OCI-LY7 (cell line): ENCODE measurements at regions not wholly inside any gene's neighbourhood (a gene's known extent, or its start where the extent isn't known, plus 50 kb on each side); places are given as distances from the start of the nearest gene placed in this dataset.

Source experiments
- BruUV-seq: library from RNA; stranded (reverse); fragments of 400-500 nt; replicated peaks from 2 replicates; lab custom pipeline; 2021; lab: Mats Ljungman, UMichigan
- CTCF ChIA-PET: fragments of 300-600 bp; sonication (Branson Sonifier 250); formaldehyde crosslinking; loops from one replicate; lab custom pipeline; 2022; ENCODE audit warnings: antibody characterized with exemption; ENCODE audit not compliant: unreplicated experiment; lab: Charles Lee
- POLR2A ChIA-PET: fragments of 300-600 bp; sonication (Branson Sonifier 250); formaldehyde crosslinking; loops from one replicate; lab custom pipeline; 2022; ENCODE audit warnings: antibody characterized with exemption; lab: Charles Lee
- DNase-seq: peaks from one replicate; pipeline ENCODE4 v3.0.0-alpha.2; 2015; ENCODE audit warnings: low spot score
- H2AFZ ChIP-seq: fragments of 200-600 bp; sonication (generic), shearing (Covaris generic); 2 replicates; pipeline ENCODE4 v1.6.1; 2014; ENCODE audit warnings: mild to moderate bottlenecking, antibody characterized with exemption, low read length, moderate library complexity
- H3K27ac ChIP-seq: fragments of 200-600 bp; sonication (generic); 2 replicates; pipeline ENCODE4 v1.5.1; 2014; ENCODE audit warnings: mixed run types, low read depth, mild to moderate bottlenecking, moderate library complexity, low read length, inconsistent platforms; ENCODE audit not compliant: poor library complexity, severe bottlenecking
- H3K36me3 ChIP-seq: fragments of 200-600 bp; sonication (generic); 2 replicates; pipeline ENCODE4 v1.6.1; 2014; ENCODE audit warnings: mild to moderate bottlenecking, antibody characterized with exemption, low read length, moderate library complexity, mixed read lengths; ENCODE audit not compliant: insufficient read depth
- H3K4me1 ChIP-seq: fragments of 200-600 bp; sonication (generic); 2 replicates; pipeline ENCODE4 v1.5.1; 2014; ENCODE audit warnings: mild to moderate bottlenecking, low read length; ENCODE audit not compliant: insufficient read depth, poor library complexity, severe bottlenecking
- H3K4me2 ChIP-seq: fragments of 200-600 bp; sonication (generic); 2 replicates; pipeline ENCODE4 v1.6.1; 2014; ENCODE audit warnings: mild to moderate bottlenecking, low read length
- H3K4me3 ChIP-seq: fragments of 200-600 bp; sonication (generic); 2 replicates; pipeline ENCODE4 v1.5.1; 2014; ENCODE audit warnings: mild to moderate bottlenecking, low read depth, low read length; ENCODE audit not compliant: poor library complexity, severe bottlenecking
- H3K79me2 ChIP-seq: fragments of 200-600 bp; sonication (generic); 2 replicates; pipeline ENCODE4 v1.6.1; 2016; ENCODE audit warnings: low read depth, mild to moderate bottlenecking, low read length, moderate library complexity, mixed read lengths; ENCODE audit not compliant: insufficient read depth
- H3K9me2 ChIP-seq: fragments of 200-600 bp; sonication (generic); 2 replicates; pipeline ENCODE4 v1.6.1; 2016; ENCODE audit warnings: mild to moderate bottlenecking, low read length, mixed read lengths; ENCODE audit not compliant: insufficient read depth
- H3K9me3 ChIP-seq: fragments of 200-600 bp; sonication (generic); 2 replicates; pipeline ENCODE4 v1.6.1; 2014; ENCODE audit warnings: mild to moderate bottlenecking, mixed run types, low read length, mixed read lengths
- H4K20me1 ChIP-seq: fragments of 200-600 bp; sonication (generic); 2 replicates; pipeline ENCODE4 v1.6.1; 2014; ENCODE audit warnings: mild to moderate bottlenecking, antibody characterized with exemption, low read length, moderate library complexity, mixed read lengths; ENCODE audit not compliant: insufficient read depth
- CTCF ChIP-seq: fragments of 200-600 bp; sonication (generic); conservative IDR thresholded peaks from 2 replicates; pipeline ENCODE4 v1.5.1; 2014; ENCODE audit warnings: mild to moderate bottlenecking, antibody characterized with exemption, low read length, moderate library complexity, mixed read lengths
- EZH2phosphoT487 ChIP-seq: fragments of 200-600 bp; sonication (generic); IDR thresholded peaks from 2 replicates; pipeline ENCODE4 v1.6.1; 2018; ENCODE audit warnings: low read depth, borderline replicate concordance, mild to moderate bottlenecking, mixed run types, antibody characterized with exemption, low read length, moderate library complexity, mixed read lengths
- intact Hi-C: fragments of 100-400 bp; cut with micrococcal nuclease; formaldehyde crosslinking; loops from one replicate; pipeline ENCODE4 v1.10.0; 2022; ENCODE audit not compliant: unreplicated experiment

- ChIA-PET CTCF (no interaction called here), POLR2A (no interaction called here)
- Histone ChIP-seq H2AFZ (no peak overlapping the region), H4K20me1 (no peaks in the 10 kb centered on the region), H3K79me2 (no peaks in the 10 kb centered on the region), H3K4me3 (no peak overlapping the region), H3K9me2 (no peaks in the 10 kb centered on the region), H3K4me1 (no peaks in the 10 kb centered on the region), H3K9me3 (no peaks in the 10 kb centered on the region), H3K27ac (no peak overlapping the region), H3K36me3 (no peaks in the 10 kb centered on the region), H3K4me2 (no peak overlapping the region)
- intact Hi-C loops, result no loop called here
- no peak for DNase-seq
- BruUV-seq, result no TSS peak
- no peak for TF ChIP-seq CTCF
- TF ChIP-seq EZH2phosphoT487, result no peak
These were observed 808.4 kb upstream of the LUZP2 start for GRCh38 chr11:23688411-23688810.

- ChIA-PET CTCF (no interaction called here), POLR2A (no interaction called here)
- TF ChIP-seq EZH2phosphoT487, result no peak
- Histone ChIP-seq H4K20me1 (no peaks in the 10 kb centered on the region), H3K36me3 (no peaks in the 10 kb centered on the region), H2AFZ (no peak overlapping the region), H3K79me2 (no peaks in the 10 kb centered on the region), H3K4me2 (no peak overlapping the region), H3K4me1 (no peaks in the 10 kb centered on the region), H3K4me3 (no peak overlapping the region), H3K27ac (no peak overlapping the region), H3K9me3 (no peaks in the 10 kb centered on the region), H3K9me2 (no peaks in the 10 kb centered on the region)
- no TSS peak for BruUV-seq
- intact Hi-C loops, result no loop called here
- DNase-seq, result no peak
These were observed 808.0 kb upstream of the LUZP2 start for GRCh38 chr11:23688835-23689234.

- Histone ChIP-seq H4K20me1 (no peaks in the 10 kb centered on the region), H3K4me1 (no peaks in the 10 kb centered on the region), H3K79me2 (no peaks in the 10 kb centered on the region), H3K4me2 (no peak overlapping the region), H3K36me3 (no peaks in the 10 kb centered on the region), H3K9me2 (no peaks in the 10 kb centered on the region), H3K27ac (no peak overlapping the region), H3K4me3 (no peak overlapping the region), H3K9me3 (no peaks in the 10 kb centered on the region), H2AFZ (no peak overlapping the region)
- intact Hi-C loops, result no loop called here
- BruUV-seq, result no TSS peak
- ChIA-PET CTCF (no interaction called here), POLR2A (interaction anchor here (1.2 kb wide), 1 partner anchor 9 kb away, joined by 5 read pairs; no protein-coding TSS in a partner anchor)
- no peak for TF ChIP-seq CTCF
- no peak for DNase-seq
These were observed 800.0 kb upstream of the LUZP2 start for GRCh38 chr11:23696688-23697415.
